Endodermal cell (in vitro differentiated cells): ENCODE measurements at regions not wholly inside any gene's neighbourhood (a gene's known extent, or its start where the extent isn't known, plus 50 kb on each side); places are given as distances from the start of the nearest gene placed in this dataset.
"Not testable (repeated sequence)": the region's sequence is repeated elsewhere in the genome, so short reads cannot be mapped to it uniquely, and the experiment has no call there.

Experiments used
- DNase-seq: peaks from one replicate; pipeline ENCODE4 v3.0.0-alpha.2; 2017
- H3K27ac ChIP-seq: 2 replicates; pipeline ENCODE4 v1.5.1; 2013; ENCODE audit warnings: mild to moderate bottlenecking, low read depth, low read length, moderate library complexity
- H3K27me3 ChIP-seq: 2 replicates; pipeline ENCODE4 v1.6.1; 2013; ENCODE audit warnings: mild to moderate bottlenecking, low read length, moderate library complexity; ENCODE audit not compliant: insufficient read depth, control insufficient read depth, poor library complexity, severe bottlenecking
- H3K36me3 ChIP-seq: 2 replicates; pipeline ENCODE4 v1.7.0; 2013; ENCODE audit warnings: mild to moderate bottlenecking, low read length, moderate library complexity; ENCODE audit not compliant: control insufficient read depth, insufficient read depth
- H3K4me1 ChIP-seq: one replicate; pipeline ENCODE4 v1.7.0; 2013; ENCODE audit warnings: low read length; ENCODE audit not compliant: control insufficient read depth, insufficient read depth
- H3K4me3 ChIP-seq: 2 replicates; pipeline ENCODE4 v1.5.1; 2013; ENCODE audit warnings: mild to moderate bottlenecking, low read length, moderate library complexity
- H3K9ac ChIP-seq: 2 replicates; pipeline ENCODE4 v1.6.1; 2013; ENCODE audit warnings: mild to moderate bottlenecking, low read length, moderate library complexity; ENCODE audit not compliant: poor library complexity, severe bottlenecking; ENCODE audit errors: extremely low read depth
- H3K9me3 ChIP-seq: 2 replicates; pipeline ENCODE4 v1.6.1; 2013; ENCODE audit warnings: mild to moderate bottlenecking, low read length, moderate library complexity; ENCODE audit not compliant: control insufficient read depth
- H3K27ac Mint-ChIP-seq: 2 replicates; pipeline ENCODE4 v1.8.0; 2020; ENCODE audit warnings: mixed read lengths
- H3K27me3 Mint-ChIP-seq: 2 replicates; pipeline ENCODE4 v1.8.0; 2021; ENCODE audit warnings: mild to moderate bottlenecking, mixed read lengths; ENCODE audit not compliant: insufficient read depth
- H3K36me3 Mint-ChIP-seq: 2 replicates; pipeline ENCODE4 v1.8.0; 2020; ENCODE audit warnings: low read depth, mixed read lengths
- H3K4me1 Mint-ChIP-seq: 2 replicates; pipeline ENCODE4 v1.8.0; 2020; ENCODE audit warnings: mixed read lengths
- H3K4me3 Mint-ChIP-seq: 2 replicates; pipeline ENCODE4 v1.8.0; 2020; ENCODE audit warnings: mild to moderate bottlenecking, moderate library complexity, mixed read lengths
- H3K9me3 Mint-ChIP-seq: 2 replicates; pipeline ENCODE4 v1.8.0; 2020; ENCODE audit warnings: mild to moderate bottlenecking, mixed read lengths
- WGBS, 2 experiments: methylation state at CpG; one replicate each; pipeline versions ENCODE4 v1.1.5 to v1.1.7; 2013; ENCODE audit warnings: missing lambda C conversion rate in 2 of 2, mixed read lengths in 1 of 2; ENCODE audit not compliant: insufficient coverage in 1 of 2, insufficient read length in 1 of 2; 5-methylcytosine and 5-hydroxymethylcytosine counted together

DNA sequence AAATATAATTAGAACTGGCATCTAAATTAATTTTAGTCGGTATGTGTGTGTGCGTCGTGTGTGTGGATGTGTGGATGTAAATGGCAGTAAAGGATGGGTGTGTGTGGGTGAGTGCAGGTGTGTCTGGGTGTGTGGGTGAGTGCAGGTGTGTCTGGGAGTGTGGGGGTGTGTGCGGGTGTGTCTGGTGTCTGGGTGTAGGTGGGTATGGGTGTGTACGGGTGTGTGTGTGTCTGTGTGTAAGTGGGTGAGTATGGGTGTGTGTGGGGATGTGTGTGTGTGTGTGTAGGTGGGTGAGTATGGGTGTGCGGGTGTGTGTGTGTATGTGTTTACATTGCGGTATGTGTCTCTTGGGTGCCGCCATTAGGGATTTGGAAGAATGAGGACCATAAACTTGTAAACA lies 55.0 kb downstream of the OR11H1 start:
- not testable (repeated sequence) for H3K4me3 Mint-ChIP-seq, H3K4me1 ChIP-seq, H3K27me3 Mint-ChIP-seq, H3K4me1 Mint-ChIP-seq, H3K4me3 ChIP-seq, H3K9ac ChIP-seq, H3K36me3 Mint-ChIP-seq, H3K36me3 ChIP-seq, H3K9me3 ChIP-seq, DNase-seq, H3K9me3 Mint-ChIP-seq, H3K27me3 ChIP-seq, H3K27ac Mint-ChIP-seq, H3K27ac ChIP-seq
- no CpG with 5 or more reads among the region's 8 CpGs for WGBS, 2 experiments

DNA sequence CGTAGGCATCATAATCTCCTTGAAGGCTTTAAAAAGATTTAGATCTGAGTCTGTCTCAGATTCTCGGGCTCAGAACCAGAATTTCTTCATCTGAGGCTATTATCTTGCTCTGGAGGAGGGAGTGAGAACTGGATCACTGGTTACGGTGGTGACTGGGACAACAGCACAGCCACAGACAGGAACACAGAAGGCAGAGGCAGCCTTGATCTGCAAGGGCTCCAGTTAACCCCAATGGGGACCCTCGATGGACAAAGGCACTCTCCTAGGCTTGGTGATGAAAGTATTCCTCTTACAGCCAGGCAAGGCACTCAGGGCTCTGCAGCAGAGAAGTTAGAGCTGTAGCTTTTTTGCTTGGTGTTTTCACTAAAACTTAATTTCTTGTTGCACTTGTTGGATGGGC lies 74.2 kb downstream of the OR11H1 start:
- H3K27me3 ChIP-seq, H3K36me3 Mint-ChIP-seq, H3K36me3 ChIP-seq, H3K9ac ChIP-seq, H3K27ac Mint-ChIP-seq, H3K9me3 ChIP-seq, H3K4me1 ChIP-seq, H3K27ac ChIP-seq, H3K4me3 ChIP-seq, DNase-seq, H3K27me3 Mint-ChIP-seq, H3K4me3 Mint-ChIP-seq, H3K4me1 Mint-ChIP-seq, H3K9me3 Mint-ChIP-seq: not testable (repeated sequence)
- WGBS, 2 experiments, result no CpG with 5 or more reads among the region's 4 CpGs

DNA sequence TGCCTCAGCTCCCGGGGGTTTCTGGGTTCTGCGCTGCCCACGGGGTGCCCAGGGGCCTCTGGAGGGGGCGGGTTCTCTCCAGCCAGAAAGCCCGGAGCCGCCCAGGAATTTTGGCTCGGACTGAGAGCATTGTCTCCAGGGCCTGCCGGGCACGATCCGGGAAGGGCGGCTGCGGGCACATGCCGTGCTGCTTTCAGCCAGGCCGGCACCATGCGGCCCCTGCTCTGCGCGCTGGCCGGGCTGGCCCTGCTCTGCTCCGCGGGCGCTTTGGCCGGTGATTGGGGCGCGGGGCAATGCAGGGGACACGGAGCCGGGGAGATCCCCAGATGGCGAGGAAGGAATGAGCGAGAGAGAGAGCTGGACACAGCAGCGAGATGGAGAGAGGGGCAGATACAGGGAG lies 75.1 kb downstream of the OR11H1 start:
- H3K36me3 ChIP-seq, DNase-seq, H3K9me3 ChIP-seq, H3K4me1 Mint-ChIP-seq, H3K36me3 Mint-ChIP-seq, H3K27ac Mint-ChIP-seq, H3K9ac ChIP-seq, H3K9me3 Mint-ChIP-seq, H3K4me3 ChIP-seq, H3K4me1 ChIP-seq, H3K27me3 ChIP-seq, H3K27ac ChIP-seq, H3K27me3 Mint-ChIP-seq, H3K4me3 Mint-ChIP-seq: not testable (repeated sequence)
- 91% methylated on average over 5 of the region's 29 CpGs; no CpG with 5 or more reads in 1 of the 2 experiments for WGBS, 2 experiments

DNA sequence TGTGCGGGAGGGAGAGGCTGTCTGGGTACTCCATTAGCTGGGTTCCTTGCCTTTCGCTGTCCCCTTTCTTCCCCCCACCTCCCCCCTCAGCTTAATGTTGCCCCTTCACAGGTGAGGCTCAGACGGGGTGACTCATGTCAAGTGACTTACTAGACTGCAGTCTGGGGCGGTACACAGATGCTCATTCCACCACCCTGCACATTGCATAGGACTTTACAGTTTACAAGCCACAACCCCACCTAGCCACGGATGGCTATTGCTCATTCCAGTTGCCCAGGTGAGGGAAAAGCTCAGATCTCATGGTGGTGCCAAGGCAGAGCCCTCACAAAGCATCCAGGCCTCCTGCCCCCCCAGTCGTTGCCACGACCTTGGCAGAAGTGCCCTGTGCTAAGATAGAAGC lies 76.2 kb downstream of the OR11H1 start:
- not testable (repeated sequence) for H3K27me3 ChIP-seq, H3K27ac ChIP-seq, H3K36me3 Mint-ChIP-seq, H3K27me3 Mint-ChIP-seq, H3K9me3 ChIP-seq, H3K4me3 ChIP-seq, H3K36me3 ChIP-seq, H3K9me3 Mint-ChIP-seq, H3K4me1 Mint-ChIP-seq, H3K27ac Mint-ChIP-seq, H3K4me3 Mint-ChIP-seq, DNase-seq, H3K9ac ChIP-seq, H3K4me1 ChIP-seq
- WGBS, 2 experiments, result no CpG with 5 or more reads among the region's 7 CpGs

DNA sequence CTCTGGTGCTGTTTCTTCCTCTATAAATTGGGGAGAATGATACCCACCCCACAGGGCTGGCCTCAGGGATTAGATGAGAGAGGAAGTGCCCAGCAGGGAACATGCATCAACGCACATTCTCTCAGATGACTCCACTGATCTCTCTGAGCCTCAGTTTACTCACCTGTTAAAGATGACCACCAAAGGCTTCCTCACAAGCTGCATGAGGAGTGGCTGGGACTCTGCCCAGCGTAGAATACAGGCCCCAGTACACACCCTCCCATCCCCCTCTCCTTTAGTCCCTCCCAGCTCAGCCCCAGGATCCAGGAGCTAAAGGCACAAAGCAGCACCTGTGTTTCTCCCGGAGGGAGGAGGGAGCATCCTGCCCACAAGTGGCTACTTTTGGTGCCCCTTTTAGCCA lies 76.7 kb downstream of the OR11H1 start:
- not testable (repeated sequence) for H3K4me3 ChIP-seq, H3K4me1 ChIP-seq, H3K27ac ChIP-seq, H3K36me3 Mint-ChIP-seq, H3K4me1 Mint-ChIP-seq, H3K27me3 Mint-ChIP-seq, H3K27ac Mint-ChIP-seq, H3K9me3 ChIP-seq, H3K9ac ChIP-seq, H3K4me3 Mint-ChIP-seq, H3K36me3 ChIP-seq, H3K9me3 Mint-ChIP-seq, H3K27me3 ChIP-seq, DNase-seq
- WGBS, 2 experiments, result no CpG with 5 or more reads among the region's 3 CpGs

DNA sequence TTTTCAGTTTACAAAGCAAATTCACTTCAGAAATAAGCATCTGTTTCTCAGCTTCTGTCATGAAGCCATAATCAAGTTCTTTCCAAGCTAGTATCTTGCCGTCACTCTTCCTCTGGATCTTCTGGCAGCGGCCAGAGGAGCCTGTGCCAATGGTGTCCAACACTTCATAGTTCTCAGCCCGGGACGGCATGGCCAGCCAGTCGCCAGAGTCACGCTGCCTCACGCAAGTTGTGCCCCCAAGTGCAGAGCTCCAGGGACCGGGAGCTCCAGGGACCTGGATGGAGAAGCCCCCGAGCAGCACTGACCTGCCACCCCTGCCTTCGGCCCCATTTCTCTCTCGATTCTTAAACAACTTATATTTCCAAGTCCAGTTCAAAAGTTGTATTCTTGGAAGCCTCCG lies 76.9 kb upstream of the POTEH start:
- WGBS, 2 experiments, result 86% methylated on average over 8 of the region's 12 CpGs; no CpG with 5 or more reads in 1 of the 2 experiments
- not testable (repeated sequence) for H3K9me3 ChIP-seq, H3K9me3 Mint-ChIP-seq, H3K4me1 Mint-ChIP-seq, H3K27me3 ChIP-seq, H3K4me3 ChIP-seq, H3K4me1 ChIP-seq, H3K4me3 Mint-ChIP-seq, H3K36me3 Mint-ChIP-seq, H3K9ac ChIP-seq, H3K27ac ChIP-seq, H3K27me3 Mint-ChIP-seq, H3K36me3 ChIP-seq, H3K27ac Mint-ChIP-seq
- peak; percentile 6 for DNase-seq

- H3K36me3 ChIP-seq, H3K27ac ChIP-seq, H3K27me3 ChIP-seq, H3K27ac Mint-ChIP-seq, H3K4me1 ChIP-seq, DNase-seq, H3K4me3 Mint-ChIP-seq, H3K36me3 Mint-ChIP-seq, H3K9ac ChIP-seq, H3K4me3 ChIP-seq, H3K27me3 Mint-ChIP-seq, H3K9me3 ChIP-seq, H3K4me1 Mint-ChIP-seq, H3K9me3 Mint-ChIP-seq: not testable (repeated sequence)
- WGBS, 2 experiments, result 92% methylated on average over 2 of the region's 9 CpGs; no CpG with 5 or more reads in 1 of the 2 experiments
These were observed 74.7 kb upstream of the POTEH start for GRCh38 chr22:15615136-15615535.
